IgD-negative memory B cell (primary cell): ENCODE measurements at regions not wholly inside any gene's neighbourhood (a gene's known extent, or its start where the extent isn't known, plus 50 kb on each side); places are given as distances from the start of the nearest gene placed in this dataset.
"Not testable (repeated sequence)": the region's sequence is repeated elsewhere in the genome, so short reads cannot be mapped to it uniquely, and the experiment has no call there.

Experiments used
- H3K27ac Mint-ChIP-seq, 3 donors: one replicate each; pipeline ENCODE4 v1.8.0; 2020 to 2022; ENCODE audit warnings: mild to moderate bottlenecking in 3 of 3, mixed read lengths in 3 of 3, moderate library complexity in 1 of 3
- H3K27me3 Mint-ChIP-seq: one replicate; pipeline ENCODE4 v1.8.0; 2021; ENCODE audit warnings: mixed read lengths
- H3K36me3 Mint-ChIP-seq: one replicate; pipeline ENCODE4 v1.8.0; 2020; ENCODE audit warnings: mild to moderate bottlenecking, mixed read lengths
- H3K4me1 Mint-ChIP-seq, 3 donors: one replicate each; pipeline ENCODE4 v1.8.0; 2020 to 2022; ENCODE audit warnings: mixed read lengths in 3 of 3, mild to moderate bottlenecking in 1 of 3
- H3K4me3 Mint-ChIP-seq, 4 donors: one replicate each; pipeline ENCODE4 v1.8.0; 2020 to 2022; ENCODE audit warnings: mild to moderate bottlenecking in 4 of 4, mixed read lengths in 4 of 4, moderate library complexity in 3 of 4
- H3K9me3 Mint-ChIP-seq, 3 donors: one replicate each; pipeline ENCODE4 v1.8.0; 2020 to 2021; ENCODE audit warnings: mixed read lengths in 3 of 3, mild to moderate bottlenecking in 1 of 3

DNA sequence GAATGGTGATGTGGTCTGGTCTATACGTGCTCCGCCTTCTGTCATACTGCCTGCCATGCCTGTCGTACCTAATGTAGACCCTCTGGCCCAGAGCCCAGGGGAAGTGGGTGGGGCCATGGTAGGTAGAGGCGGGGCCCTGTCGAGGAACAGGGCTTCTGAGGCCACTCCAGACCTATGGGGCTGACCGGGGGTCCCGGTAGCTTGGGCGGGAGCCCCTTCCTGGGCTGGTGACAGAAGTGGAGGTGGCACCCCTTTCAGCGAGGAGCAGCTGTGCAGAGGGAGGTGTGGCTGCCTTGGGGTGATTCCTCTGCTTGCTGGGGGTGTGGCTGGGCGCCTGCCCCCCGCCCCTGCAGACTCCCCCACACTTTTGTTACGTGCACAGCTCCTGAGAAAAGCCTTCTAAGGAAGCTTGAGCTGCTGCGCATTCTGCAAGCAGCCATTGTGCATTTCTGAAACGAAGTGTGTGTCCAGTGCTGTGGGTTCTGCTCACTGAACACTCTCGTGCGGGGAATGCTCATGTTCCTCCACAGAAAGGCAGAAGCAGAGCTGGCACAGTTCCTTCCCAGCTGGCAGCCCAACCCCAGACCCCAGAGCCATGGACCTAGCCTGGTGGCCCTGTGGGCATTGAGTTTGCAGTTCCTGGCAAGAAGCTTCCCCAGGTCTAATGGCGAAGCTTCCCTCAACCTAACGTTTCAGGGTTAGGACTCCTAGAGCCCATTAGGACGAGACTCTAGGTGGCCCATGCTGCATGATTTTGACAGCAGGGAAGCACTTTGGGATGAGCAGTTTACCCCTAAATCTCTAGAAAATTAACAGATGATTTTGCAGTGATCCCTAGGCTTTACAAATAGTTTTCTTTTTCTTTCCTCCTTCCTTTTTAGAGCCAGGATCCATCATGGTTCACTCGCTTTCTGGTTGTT is 72.7 kb upstream of the HGFAC start:
- peak overlapping the region in 2 of 4 donors; percentile 24 to 47 for H3K4me3 Mint-ChIP-seq
- peaks cover 22% of the 10 kb centered on the region for H3K27me3 Mint-ChIP-seq
- no peak overlapping the region for H3K27ac Mint-ChIP-seq

DNA sequence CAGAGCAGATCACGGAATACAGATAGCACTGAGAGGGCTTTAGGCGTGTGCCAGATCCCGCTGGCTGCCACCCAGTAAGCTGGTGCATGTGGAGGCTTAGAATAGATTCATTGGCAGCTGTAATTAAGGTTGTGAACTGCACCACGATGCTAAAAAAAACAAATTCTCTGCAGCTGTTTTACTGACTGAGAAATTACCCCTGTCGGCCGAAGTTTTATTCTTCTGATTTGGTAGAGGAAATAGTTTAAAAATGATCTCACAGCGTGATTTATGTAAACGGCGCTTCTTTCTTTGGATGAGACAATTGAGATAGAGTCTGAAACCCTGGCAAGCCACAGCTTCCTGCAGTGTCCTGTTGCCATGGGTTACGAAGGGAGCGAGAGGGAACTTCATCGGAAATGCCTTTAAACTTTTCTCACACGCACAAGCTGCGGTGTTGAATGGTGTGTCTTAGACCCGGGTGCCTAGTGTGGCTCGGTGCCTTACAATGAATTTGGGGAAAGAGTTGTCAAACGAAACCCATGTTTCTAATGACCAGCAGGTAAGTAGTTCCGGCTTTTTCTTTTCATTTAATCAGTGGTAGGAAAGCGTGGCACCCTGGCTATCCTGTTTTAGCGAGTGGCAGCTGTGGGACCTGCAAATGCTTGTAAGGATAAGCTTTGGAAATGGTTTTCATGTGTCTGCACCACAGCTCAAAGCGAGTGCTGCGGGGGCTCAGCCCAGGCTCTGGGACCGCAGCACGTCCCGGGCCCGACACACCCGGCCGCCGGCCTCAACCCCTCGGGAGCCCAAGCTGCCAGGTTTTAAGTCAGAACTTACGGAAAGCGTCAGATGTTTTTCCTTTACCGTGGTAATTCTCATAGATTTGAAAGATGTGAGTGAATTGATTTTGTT is 71.7 kb upstream of the HGFAC start:
- Mint-ChIP-seq H3K27ac (peak overlapping the region in 1 of 3 donors; percentile 11), H3K4me1 (peaks cover 14 to 33% (median 20%) of the 10 kb centered on the region in 3 donors), H3K27me3 (peaks cover 22% of the 10 kb centered on the region), H3K36me3 (no peaks in the 10 kb centered on the region), H3K4me3 (peak overlapping the region in 3 of 4 donors; percentile 1 to 24 (median 9)), H3K9me3 (no peaks in the 10 kb centered on the region)

More for the DNA sequence above, 72.7 kb upstream of the HGFAC start:
- no peaks in the 10 kb centered on the region for H3K36me3 Mint-ChIP-seq
- H3K9me3 Mint-ChIP-seq: no peaks in the 10 kb centered on the region
- H3K4me1 Mint-ChIP-seq: peaks cover 14 to 33% (median 20%) of the 10 kb centered on the region in 3 donors

DNA sequence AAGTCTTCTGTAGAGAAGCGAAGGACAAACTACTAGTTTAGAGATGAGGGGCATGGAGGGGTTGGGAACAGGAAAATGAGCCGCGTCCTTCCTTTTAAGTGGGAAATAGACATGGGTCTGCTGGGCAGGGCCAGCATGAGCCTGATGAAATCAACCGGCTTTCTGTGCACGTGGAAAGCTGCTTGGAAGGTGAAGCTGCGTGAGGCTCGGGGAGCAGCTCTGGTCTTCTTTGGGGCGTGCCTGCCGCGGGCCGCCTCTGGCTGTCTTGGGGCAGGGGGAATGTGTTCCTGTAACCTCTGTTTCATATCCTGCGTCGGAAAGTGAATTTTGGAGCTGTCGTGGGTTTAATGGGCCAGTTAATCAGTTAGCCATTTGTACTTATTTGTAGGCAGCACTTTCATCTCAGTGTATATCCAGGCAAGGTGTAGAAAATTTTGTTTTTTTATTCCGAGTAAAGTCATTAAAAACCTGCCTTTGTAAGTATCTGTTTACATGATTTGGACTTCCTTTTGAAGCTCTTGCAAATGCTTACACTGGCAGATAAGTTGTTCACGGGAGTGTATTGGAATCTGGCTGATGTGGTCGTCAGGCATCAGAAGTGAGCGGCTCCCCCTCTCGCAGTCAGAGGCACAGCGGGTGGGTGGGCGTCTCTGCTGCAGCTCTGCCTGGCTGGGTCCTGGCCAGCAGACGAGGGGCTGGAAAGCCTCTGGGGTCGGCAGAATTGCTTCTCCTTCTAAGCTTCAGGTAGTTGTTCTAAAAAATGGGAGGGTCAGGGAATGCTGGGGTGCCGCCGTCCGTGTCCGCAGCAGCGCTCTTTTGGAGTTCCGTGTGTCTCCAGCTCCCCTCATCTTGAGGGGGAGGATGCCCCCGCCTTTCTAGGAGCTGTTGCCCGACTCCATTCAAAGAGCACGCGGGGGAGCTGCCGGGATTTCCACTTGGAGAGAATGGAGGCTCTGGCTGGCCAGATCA is 70.5 kb upstream of the HGFAC start:
- peak overlapping the region in 3 of 4 donors; percentile 3 to 14 (median 7) for H3K4me3 Mint-ChIP-seq
- H3K9me3 Mint-ChIP-seq: no peaks in the 10 kb centered on the region
- H3K36me3 Mint-ChIP-seq: peaks cover 2% of the 10 kb centered on the region
- peaks cover 20% of the 10 kb centered on the region for H3K27me3 Mint-ChIP-seq
- H3K27ac Mint-ChIP-seq: peak overlapping the region in 2 of 3 donors; percentile 67 to 75
- H3K4me1 Mint-ChIP-seq: peaks cover 14 to 33% (median 20%) of the 10 kb centered on the region in 3 donors

DNA sequence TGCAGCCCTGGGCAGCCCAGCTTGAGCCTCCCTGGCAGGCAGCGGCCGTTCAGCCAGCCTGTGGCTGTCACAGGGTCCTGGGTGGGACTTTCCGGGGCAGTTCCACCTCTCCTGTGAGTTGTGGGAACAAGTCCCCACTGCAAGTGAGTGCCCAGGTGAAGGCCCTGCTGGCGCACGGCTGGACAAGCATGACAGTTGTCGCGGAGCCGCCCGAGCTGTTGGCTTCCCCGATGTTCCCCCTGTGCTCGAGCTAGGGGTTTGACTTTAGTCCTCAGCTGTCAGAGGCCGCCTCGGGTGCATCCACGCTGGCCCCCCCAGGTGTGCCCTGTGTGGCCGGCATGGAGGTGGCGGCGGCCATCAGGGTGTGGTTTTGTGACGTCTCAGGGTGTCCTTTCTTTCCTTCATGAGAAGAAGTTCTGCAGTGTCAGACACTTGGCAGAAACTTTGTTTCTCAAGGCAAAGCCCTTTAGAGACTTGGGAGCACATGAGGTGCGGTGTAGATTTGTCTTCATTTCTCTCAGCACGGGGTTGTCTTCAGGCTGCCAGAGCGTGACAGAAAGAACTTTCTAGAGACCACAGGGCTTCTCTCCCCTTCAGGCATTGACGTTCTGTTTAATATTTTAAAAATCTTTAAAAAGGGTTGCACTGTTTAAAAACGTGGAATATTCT is 69.4 kb upstream of the HGFAC start:
- Mint-ChIP-seq H3K27ac (peak overlapping the region; percentile 54 to 88 (median 87)), H3K4me3 (peak overlapping the region; percentile 52 to 93 (median 69)), H3K27me3 (peaks cover 20% of the 10 kb centered on the region), H3K4me1 (peaks cover 14 to 33% (median 20%) of the 10 kb centered on the region in 3 donors), H3K36me3 (peaks cover 2% of the 10 kb centered on the region), H3K9me3 (no peaks in the 10 kb centered on the region)

DNA sequence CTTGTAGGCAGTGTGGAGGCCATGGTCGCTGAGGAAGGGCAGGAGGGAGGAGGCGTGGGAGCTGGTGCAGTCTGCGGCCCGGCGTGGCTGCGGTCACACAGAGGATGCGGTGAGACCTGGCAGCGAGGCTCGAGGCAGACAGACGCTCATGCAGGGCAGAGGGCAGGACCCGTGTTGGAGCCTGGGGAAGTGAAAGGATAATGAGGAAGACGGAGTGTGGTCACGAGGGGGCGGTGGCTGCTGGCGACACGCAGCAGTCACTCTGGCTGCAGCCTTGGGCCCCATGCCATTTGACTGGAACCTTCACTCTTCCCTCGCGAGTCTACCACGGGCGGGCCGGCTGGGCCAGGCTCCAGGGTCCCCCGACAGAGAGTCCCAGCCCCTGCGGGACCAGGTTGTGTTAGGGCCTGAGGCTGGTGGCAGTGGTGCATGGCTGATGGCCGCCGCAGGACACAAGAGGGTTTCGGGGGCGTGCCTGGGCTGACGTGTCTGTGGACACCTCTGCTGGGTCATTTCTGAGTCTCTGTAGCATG is 68.8 kb upstream of the HGFAC start:
- Mint-ChIP-seq H3K27me3 (peaks cover 20% of the 10 kb centered on the region), H3K36me3 (peaks cover 4% of the 10 kb centered on the region), H3K27ac (peak overlapping the region; percentile 54 to 88 (median 87)), H3K4me3 (peak overlapping the region; percentile 52 to 93 (median 69)), H3K4me1 (peaks cover 14 to 33% (median 20%) of the 10 kb centered on the region in 3 donors), H3K9me3 (peaks cover 0 to under 1% (median 0%) of the 10 kb centered on the region in 3 donors)

GRCh38 chr4:3373468-3373867 is 68.3 kb upstream of the HGFAC start:
- peaks cover 0 to 2% (median 0%) of the 10 kb centered on the region in 3 donors for H3K9me3 Mint-ChIP-seq
- peak overlapping the region in 1 of 3 donors; percentile 87 for H3K27ac Mint-ChIP-seq
- H3K27me3 Mint-ChIP-seq: peaks cover 18% of the 10 kb centered on the region
- peaks cover 4% of the 10 kb centered on the region for H3K36me3 Mint-ChIP-seq
- peak overlapping the region in 2 of 4 donors; percentile 17 to 93 for H3K4me3 Mint-ChIP-seq
- peaks cover 14 to 33% (median 20%) of the 10 kb centered on the region in 3 donors for H3K4me1 Mint-ChIP-seq

GRCh38 chr4:3374011-3374645 is 67.6 kb upstream of the HGFAC start:
- Mint-ChIP-seq H3K9me3 (peaks cover 4 to 6% (median 4%) of the 10 kb centered on the region in 3 donors), H3K4me1 (peaks cover 14 to 33% (median 20%) of the 10 kb centered on the region in 3 donors), H3K27ac (peak overlapping the region in 1 of 3 donors; percentile 63), H3K36me3 (peaks cover 6% of the 10 kb centered on the region), H3K4me3 (peak overlapping the region in 1 of 4 donors; percentile 66), H3K27me3 (peaks cover 18% of the 10 kb centered on the region)

DNA sequence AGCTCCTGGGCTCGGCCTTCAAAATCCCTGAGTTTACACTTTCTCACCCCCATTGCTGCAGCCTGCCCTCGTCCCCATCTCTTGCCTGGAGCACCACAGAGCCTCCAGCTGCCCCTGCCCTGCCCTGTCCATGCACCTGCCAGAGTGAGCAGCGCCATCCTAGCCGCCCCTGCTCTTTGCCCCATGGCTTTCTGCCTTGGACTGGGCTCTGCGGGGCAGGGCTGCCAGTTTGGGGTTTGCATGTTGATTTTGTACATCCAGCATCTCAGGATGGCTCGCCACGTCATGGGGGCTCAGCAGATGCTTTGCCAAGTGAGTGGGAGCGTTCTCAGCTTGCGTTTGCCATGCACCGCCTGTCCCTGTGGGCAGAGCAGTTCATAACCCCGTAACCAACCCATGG is 67.1 kb upstream of the HGFAC start:
- Mint-ChIP-seq H3K9me3 (peaks cover 4 to 8% (median 4%) of the 10 kb centered on the region in 3 donors), H3K27ac (peak overlapping the region in 1 of 3 donors; percentile 63)

DNA sequence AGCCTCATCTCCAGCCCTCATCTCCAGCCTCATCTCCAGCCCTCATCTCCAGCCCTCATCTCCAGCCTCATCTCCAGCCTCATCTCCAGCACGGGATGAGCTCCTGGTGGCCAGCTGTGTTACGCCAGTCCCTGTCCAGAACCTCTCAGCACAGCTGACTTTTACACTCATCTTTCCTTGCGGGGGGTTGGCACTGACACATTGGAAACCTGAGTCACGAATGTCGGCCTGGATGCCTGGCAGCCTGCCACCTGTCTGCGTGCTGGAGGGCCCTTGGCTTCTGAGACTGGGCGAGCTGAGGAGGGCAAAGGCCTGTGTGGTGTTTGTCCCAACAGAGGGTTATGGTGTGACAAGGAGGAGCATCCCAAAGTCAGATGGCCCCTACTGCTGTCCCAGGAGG is 66.1 kb upstream of the HGFAC start:
- Mint-ChIP-seq H3K36me3 (peaks cover 6% of the 10 kb centered on the region), H3K27ac (no peak overlapping the region), H3K9me3 (peaks cover 4 to 12% (median 5%) of the 10 kb centered on the region in 3 donors), H3K4me3 (no peak overlapping the region), H3K4me1 (peaks cover 8 to 20% (median 13%) of the 10 kb centered on the region in 3 donors), H3K27me3 (peaks cover 8% of the 10 kb centered on the region)

More for the DNA sequence above, 67.1 kb upstream of the HGFAC start:
- H3K27me3 Mint-ChIP-seq: peaks cover 15% of the 10 kb centered on the region
- H3K4me3 Mint-ChIP-seq: peak overlapping the region in 1 of 4 donors; percentile 66
- H3K36me3 Mint-ChIP-seq: peaks cover 6% of the 10 kb centered on the region
- H3K4me1 Mint-ChIP-seq: peaks cover 12 to 30% (median 18%) of the 10 kb centered on the region in 3 donors

DNA sequence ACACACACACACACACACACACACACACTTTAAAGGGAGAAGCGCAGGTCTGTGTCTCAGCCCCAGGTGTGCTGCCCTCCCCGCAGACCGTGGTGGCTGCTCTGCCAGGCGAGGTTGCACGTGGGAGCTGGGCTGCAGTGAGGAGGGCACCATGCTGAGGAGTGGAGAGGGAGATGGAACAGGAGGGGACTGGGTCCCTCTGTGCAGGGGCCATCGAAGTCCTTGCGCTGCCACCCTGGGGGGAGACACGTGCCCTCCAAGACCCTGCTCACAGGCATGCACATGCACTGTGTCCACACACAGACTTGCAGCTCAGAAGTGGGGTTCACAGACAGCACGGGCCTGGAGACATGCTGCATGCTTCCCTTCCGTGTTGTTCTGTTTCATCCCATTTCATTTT is 65.5 kb upstream of the HGFAC start:
- peaks cover 6% of the 10 kb centered on the region for H3K36me3 Mint-ChIP-seq

DNA sequence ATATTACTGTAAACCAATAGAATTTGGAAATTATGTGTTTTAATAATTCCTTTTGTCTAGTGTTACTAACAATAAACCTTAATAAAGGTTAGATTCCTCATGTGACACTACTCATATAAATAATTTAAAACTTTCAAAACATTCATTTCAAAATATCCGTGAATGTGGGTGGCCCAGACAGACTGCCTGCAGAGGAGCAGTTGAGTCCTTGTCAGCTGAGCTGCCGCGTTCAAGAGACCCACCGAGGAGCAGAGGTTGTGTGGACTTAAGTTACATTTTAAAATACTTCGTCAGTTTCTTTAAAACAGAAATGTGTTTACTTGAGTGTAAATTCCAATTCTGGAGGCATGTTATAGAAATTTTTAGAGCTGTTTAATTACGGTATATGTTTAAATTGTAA is 64.2 kb upstream of the HGFAC start:
- no peak overlapping the region for H3K27ac Mint-ChIP-seq
- H3K9me3 Mint-ChIP-seq: peaks cover 10 to 24% (median 16%) of the 10 kb centered on the region in 3 donors
- no peak overlapping the region for H3K4me3 Mint-ChIP-seq
- peaks cover 1% of the 10 kb centered on the region for H3K27me3 Mint-ChIP-seq
- peaks cover 6% of the 10 kb centered on the region for H3K36me3 Mint-ChIP-seq
- H3K4me1 Mint-ChIP-seq: peaks cover 8 to 10% (median 9%) of the 10 kb centered on the region in 3 donors

More for the DNA sequence above, 65.5 kb upstream of the HGFAC start:
- Mint-ChIP-seq H3K9me3 (peaks cover 5 to 18% (median 11%) of the 10 kb centered on the region in 3 donors), H3K27ac (no peak overlapping the region), H3K27me3 (peaks cover 4% of the 10 kb centered on the region), H3K4me1 (peaks cover 10 to 17% (median 13%) of the 10 kb centered on the region in 3 donors), H3K4me3 (no peak overlapping the region)

DNA sequence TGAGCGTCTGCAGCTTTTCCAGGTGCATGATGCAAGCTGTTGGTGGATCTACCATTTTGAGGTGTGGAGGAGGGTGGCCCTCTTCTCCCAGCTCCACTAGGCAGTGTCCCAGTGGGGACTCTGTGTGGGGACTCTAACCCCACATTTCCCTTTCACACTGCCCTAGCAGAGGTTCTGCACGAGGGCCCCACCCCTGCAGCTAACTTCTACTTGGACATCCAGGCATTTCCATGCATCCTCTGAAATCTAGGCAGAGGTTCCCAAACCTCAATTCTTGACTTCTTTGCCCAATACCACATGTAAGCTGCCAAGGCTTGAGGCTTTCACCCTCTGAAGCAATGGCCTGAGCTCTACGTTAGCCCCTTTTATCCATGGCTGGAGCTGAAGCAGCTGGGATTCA is 61.4 kb upstream of the HGFAC start:
- not testable (repeated sequence) for H3K4me3 Mint-ChIP-seq, H3K27ac Mint-ChIP-seq, H3K4me1 Mint-ChIP-seq, H3K27me3 Mint-ChIP-seq, H3K36me3 Mint-ChIP-seq
- H3K9me3 Mint-ChIP-seq: peaks cover 10 to 24% (median 16%) of the 10 kb centered on the region in 3 donors

DNA sequence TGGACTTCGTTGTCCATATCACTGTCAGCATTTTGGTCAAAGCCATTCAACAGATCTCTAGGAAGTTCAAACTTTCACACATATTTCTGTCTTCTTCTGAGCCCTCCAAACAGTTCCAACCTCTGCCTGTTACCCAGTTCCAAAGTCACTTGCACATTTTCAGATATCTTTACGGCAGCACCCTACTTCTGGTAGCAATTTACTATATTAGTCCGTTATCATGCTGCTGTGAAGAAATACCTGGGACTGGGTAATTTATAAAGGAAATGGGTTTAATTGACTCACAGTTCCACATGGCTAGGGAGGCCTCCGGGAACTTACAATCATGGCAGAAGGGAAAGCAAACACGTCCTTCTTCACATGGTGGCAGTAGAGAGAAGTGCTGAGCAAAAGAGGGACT is 60.6 kb upstream of the HGFAC start:
- H3K27ac Mint-ChIP-seq, H3K27me3 Mint-ChIP-seq, H3K4me1 Mint-ChIP-seq, H3K4me3 Mint-ChIP-seq, H3K36me3 Mint-ChIP-seq: not testable (repeated sequence)
- peaks cover 10 to 24% (median 16%) of the 10 kb centered on the region in 3 donors for H3K9me3 Mint-ChIP-seq
